Body of pancreas (tissue), 4 donors: ENCODE measurements at regions not wholly inside any gene's neighbourhood (a gene's known extent, or its start where the extent isn't known, plus 50 kb on each side); places are given as distances from the start of the nearest gene placed in this dataset.

Source experiments
- ATAC-seq: fragments of 150-250 bp; one replicate; pipeline ENCODE4 v1.9.1; 2016
- DNase-seq, 4 donors: peaks; one replicate each; pipeline ENCODE4 v3.0.0-alpha.2; 2019
- H3K27ac ChIP-seq, 4 donors: fragments of 200-600 bp; sonication (generic); 1 replicate in 3 of 4; 2 replicates in 1 of 4; pipeline versions ENCODE4 v1.5.1 to v1.6.1; 2016 to 2019; ENCODE audit warnings: mild to moderate bottlenecking in 1 of 4, mixed read lengths in 1 of 4, moderate library complexity in 1 of 4
- H3K27me3 ChIP-seq, 2 donors: fragments of 200-600 bp; sonication (generic); one replicate each; pipeline ENCODE4 v1.6.0; 2016; ENCODE audit warnings: mild to moderate bottlenecking in 1 of 2
- H3K36me3 ChIP-seq, 2 donors: fragments of 200-600 bp; sonication (generic); replicated peaks in 1 of 2; 2 replicates each; pipeline ENCODE4 v1.5.1; 2016; ENCODE audit warnings: low read depth in 2 of 2; ENCODE audit not compliant: insufficient read depth in 1 of 2
- H3K4me1 ChIP-seq: fragments of 200-600 bp; sonication (generic); one replicate; pipeline ENCODE4 v1.6.0; 2016
- H3K4me3 ChIP-seq, 2 donors: fragments of 200-600 bp; sonication (generic); 1 replicate in 1 of 2; 2 replicates in 1 of 2; pipeline ENCODE4 v1.5.1; 2016 to 2019
- H3K9me3 ChIP-seq, 3 donors: fragments of 200-600 bp; sonication (generic); 1 replicate in 2 of 3; 2 replicates in 1 of 3; pipeline ENCODE4 v1.5.1; 2016
- POLR2A ChIP-seq, 3 donors: fragments of 450-650 bp; IDR thresholded peaks; one replicate each; pipeline ENCODE4 v1.6.1; 2016; ENCODE audit warnings: antibody characterized with exemption in 3 of 3, mild to moderate bottlenecking in 2 of 3
- WGBS, 2 donors: methylation state at CpG; one replicate each; pipeline ENCODE4 v1.1.5; 2017; 5-methylcytosine and 5-hydroxymethylcytosine counted together
- intact Hi-C: fragments of 100-400 bp; cut with DNase I; formaldehyde crosslinking; loops from one replicate; pipeline ENCODE4 v1.15.1; 2023
- TF ChIP-seq, protein P1 (sequence below), 7 experiments: fragments of 450-650 bp in 4 of 7; fragments of 200-600 bp in 3 of 7; sonication (generic) in 3 of 7; IDR thresholded peaks; one replicate each; pipeline ENCODE4 v1.5.1; 2016 to 2019; ENCODE audit warnings: antibody characterized with exemption in 7 of 7

DNA sequence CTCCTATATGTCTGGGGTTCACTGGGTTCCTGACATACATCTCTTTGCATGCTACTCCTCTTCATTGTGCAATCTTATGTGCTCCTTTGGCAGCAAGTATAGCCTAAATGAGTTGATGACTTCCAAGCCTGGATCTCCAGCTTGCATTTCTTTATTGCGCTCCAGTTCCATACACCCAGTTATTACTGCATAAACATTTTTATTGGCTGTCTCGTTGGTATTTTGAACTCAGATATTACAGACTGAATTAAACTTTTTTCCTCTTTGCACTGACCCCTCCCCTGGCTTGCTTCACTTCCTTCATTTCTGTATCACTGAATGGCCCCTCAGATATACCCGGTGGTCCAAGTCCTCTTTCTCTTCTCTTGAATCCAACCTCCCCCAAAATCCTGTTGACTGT, 219.2 kb downstream of the MC4R start:
- ATAC-seq (no peak), DNase-seq (no peak)
- TF ChIP-seq, protein P1, sequence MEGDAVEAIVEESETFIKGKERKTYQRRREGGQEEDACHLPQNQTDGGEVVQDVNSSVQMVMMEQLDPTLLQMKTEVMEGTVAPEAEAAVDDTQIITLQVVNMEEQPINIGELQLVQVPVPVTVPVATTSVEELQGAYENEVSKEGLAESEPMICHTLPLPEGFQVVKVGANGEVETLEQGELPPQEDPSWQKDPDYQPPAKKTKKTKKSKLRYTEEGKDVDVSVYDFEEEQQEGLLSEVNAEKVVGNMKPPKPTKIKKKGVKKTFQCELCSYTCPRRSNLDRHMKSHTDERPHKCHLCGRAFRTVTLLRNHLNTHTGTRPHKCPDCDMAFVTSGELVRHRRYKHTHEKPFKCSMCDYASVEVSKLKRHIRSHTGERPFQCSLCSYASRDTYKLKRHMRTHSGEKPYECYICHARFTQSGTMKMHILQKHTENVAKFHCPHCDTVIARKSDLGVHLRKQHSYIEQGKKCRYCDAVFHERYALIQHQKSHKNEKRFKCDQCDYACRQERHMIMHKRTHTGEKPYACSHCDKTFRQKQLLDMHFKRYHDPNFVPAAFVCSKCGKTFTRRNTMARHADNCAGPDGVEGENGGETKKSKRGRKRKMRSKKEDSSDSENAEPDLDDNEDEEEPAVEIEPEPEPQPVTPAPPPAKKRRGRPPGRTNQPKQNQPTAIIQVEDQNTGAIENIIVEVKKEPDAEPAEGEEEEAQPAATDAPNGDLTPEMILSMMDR (IDR thresholded peaks at IDR 0.05) = no peak
- no peak for TF ChIP-seq POLR2A (IDR thresholded peaks at IDR 0.05)
- no peak overlapping the region for H3K27ac ChIP-seq
- no peaks in the 10 kb centered on the region for H3K4me1 ChIP-seq
- H3K27me3 ChIP-seq = no peaks in the 10 kb centered on the region
- no peaks in the 10 kb centered on the region for H3K36me3 ChIP-seq
- intact Hi-C loops = no loop called here
- 69 to 92% methylated on average over 3 of the region's 3 CpGs for WGBS, 2 donors
- no peaks in the 10 kb centered on the region for H3K9me3 ChIP-seq
- H3K4me3 ChIP-seq = no peak overlapping the region

DNA sequence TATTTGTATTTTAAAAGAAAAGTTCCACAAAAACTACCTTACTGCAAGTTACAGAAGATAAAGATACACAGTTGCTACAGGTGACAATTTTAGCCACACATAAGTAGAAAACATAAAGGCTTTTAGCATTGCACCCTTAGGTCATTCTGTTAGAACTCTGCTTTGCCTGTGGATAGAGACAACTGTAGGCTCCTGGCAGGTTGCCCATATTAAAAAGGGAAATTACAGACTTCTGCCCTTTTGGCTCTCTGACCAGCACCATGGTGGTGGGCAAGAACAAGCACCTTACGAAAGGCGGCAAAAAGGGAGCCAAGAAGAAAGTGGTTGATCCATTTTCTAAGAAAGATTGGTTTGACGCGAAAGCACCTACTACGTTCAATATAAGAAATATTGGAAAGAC, 223.3 kb downstream of the MC4R start:
- WGBS, 2 donors = 88 to 97% methylated on average over 5 of the region's 5 CpGs
- ATAC-seq (no peak), DNase-seq (no peak)
- Histone ChIP-seq H3K36me3 (no peaks in the 10 kb centered on the region), H3K9me3 (no peaks in the 10 kb centered on the region), H3K4me3 (no peak overlapping the region), H3K4me1 (no peaks in the 10 kb centered on the region), H3K27ac (no peak overlapping the region), H3K27me3 (no peaks in the 10 kb centered on the region)
- intact Hi-C loops = no loop called here
- TF ChIP-seq POLR2A (IDR thresholded peaks at IDR 0.05) = no peak
- TF ChIP-seq, protein P1 (IDR thresholded peaks at IDR 0.05) = no peak

DNA sequence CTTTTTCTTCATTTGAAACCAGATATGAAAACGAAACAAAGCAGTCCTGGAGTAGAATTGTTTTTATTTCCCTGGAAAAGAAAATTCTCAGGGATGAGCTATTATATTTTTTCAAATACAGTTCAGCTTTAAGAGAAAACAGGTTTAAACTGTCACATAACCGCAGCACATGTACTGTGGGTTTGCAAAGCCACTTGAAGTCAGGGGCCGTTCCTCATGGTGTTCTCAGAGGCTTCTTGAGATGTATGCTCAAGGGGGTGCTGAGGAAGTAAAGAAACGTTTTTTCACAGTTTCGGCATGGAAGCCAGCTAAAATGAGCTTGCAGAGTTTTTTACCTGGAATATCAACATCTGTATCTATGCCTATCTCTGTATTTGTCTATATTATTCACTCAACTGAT, 225.3 kb downstream of the MC4R start:
- Histone ChIP-seq H3K9me3 (no peaks in the 10 kb centered on the region), H3K27me3 (no peaks in the 10 kb centered on the region), H3K36me3 (no peaks in the 10 kb centered on the region), H3K4me1 (no peaks in the 10 kb centered on the region), H3K4me3 (no peak overlapping the region), H3K27ac (no peak overlapping the region)
- WGBS, 2 donors = 19 to 25% methylated on average over 5 of the region's 5 CpGs
- TF ChIP-seq POLR2A (IDR thresholded peaks at IDR 0.05) = no peak
- TF ChIP-seq, protein P1 (IDR thresholded peaks at IDR 0.05) = no peak
- DNase-seq (no peak), ATAC-seq (no peak)
- intact Hi-C loops = no loop called here

DNA sequence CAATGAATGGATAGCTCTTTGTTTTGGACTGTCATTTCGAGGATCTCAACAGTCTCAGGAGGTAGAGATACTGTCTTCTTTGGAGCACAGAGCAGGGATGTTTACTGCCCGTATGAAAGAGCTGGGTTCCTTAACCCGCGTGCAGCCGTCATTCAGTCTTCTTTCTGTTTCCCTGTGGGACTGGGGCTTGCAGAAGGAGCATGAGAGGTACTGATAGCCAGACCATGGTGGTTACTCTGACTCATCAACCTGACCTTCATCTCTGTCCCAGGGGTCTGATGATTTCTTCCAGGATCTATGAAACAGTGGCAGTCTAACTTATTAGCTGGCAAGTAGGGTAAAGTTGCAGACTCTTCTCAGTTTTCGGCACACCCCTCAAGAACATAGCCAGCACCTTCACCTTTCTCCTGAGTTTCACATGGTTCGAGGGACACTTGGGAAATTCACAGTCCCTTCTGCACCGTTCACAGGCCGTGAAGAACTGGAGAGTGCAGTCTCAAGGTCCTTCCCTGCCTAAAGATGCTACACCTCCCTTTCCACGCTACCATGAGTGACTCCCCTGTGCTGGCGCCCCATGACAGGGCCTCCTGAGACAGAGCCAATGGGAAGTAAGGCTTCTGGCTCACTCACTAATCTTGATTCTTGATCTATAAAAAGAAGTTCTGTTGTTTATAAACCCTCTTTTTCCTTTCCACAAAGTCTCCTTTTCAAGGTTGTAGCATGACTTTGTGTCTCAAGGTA, 226.2 kb downstream of the MC4R start:
- DNase-seq (no peak), ATAC-seq (no peak)
- Histone ChIP-seq H3K27me3 (no peaks in the 10 kb centered on the region), H3K36me3 (no peaks in the 10 kb centered on the region), H3K27ac (no peak overlapping the region), H3K4me1 (no peaks in the 10 kb centered on the region), H3K9me3 (no peaks in the 10 kb centered on the region), H3K4me3 (no peak overlapping the region)
- intact Hi-C loops = no loop called here
- TF ChIP-seq POLR2A (IDR thresholded peaks at IDR 0.05) = no peak
- TF ChIP-seq, protein P1 (IDR thresholded peaks at IDR 0.05) = no peak
- WGBS, 2 donors = 70 to 72% methylated on average over 11 of the region's 11 CpGs

DNA sequence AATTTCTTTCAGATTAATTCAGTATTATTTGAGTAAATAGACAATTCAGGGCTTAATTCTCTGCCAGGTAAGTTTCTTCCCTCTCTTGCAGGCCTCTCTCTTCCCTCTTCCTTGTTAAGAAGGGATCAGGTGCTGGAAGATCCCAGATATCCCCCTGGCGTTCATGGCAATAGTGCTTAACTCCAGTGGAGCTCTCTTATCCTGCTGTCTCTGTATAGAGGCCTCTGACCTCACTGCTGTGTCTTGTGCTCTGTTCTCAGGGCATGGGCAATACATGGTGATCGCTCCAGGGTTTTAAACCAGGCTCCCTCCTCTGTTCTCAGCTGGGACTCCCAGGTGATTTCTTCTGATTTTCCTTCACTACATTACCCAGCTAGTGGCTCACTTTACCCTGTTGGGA, 226.8 kb downstream of the MC4R start:
- no peaks in the 10 kb centered on the region for H3K27me3 ChIP-seq
- H3K9me3 ChIP-seq = no peaks in the 10 kb centered on the region
- intact Hi-C loops = no loop called here
- no peaks in the 10 kb centered on the region for H3K4me1 ChIP-seq
- DNase-seq = no peak
- TF ChIP-seq POLR2A (IDR thresholded peaks at IDR 0.05) = no peak
- TF ChIP-seq, protein P1 (IDR thresholded peaks at IDR 0.05) = no peak
- ATAC-seq = no peak
- WGBS, 2 donors = 72 to 73% methylated on average over 2 of the region's 2 CpGs
- H3K36me3 ChIP-seq = no peaks in the 10 kb centered on the region
- no peak overlapping the region for H3K4me3 ChIP-seq
- H3K27ac ChIP-seq = no peak overlapping the region
